Right lobe of liver (tissue), 6 donors: ENCODE measurements at regions not wholly inside any gene's neighbourhood (a gene's known extent, or its start where the extent isn't known, plus 50 kb on each side); places are given as distances from the start of the nearest gene placed in this dataset.

ENCODE experiments used
- ATAC-seq, 4 donors: fragments of 200-7000 bp; cut with Tn5 transposase; one replicate each; pipeline ENCODE4 v1.9.1; 2020; ENCODE audit warnings: mild to moderate bottlenecking in 4 of 4, moderate library complexity in 4 of 4
- DNase-seq, 3 donors: peaks; one replicate each; pipeline ENCODE4 v3.0.0-alpha.2; 2020
- H3K27ac ChIP-seq, 3 donors: fragments of 200-600 bp; one replicate each; pipeline ENCODE4 v1.8.0; 2022
- H3K27me3 ChIP-seq, 2 donors: fragments of 200-600 bp; one replicate each; pipeline ENCODE4 v1.8.0; 2022
- H3K36me3 ChIP-seq, 4 donors: fragments of 200-600 bp; sonication (generic) in 1 of 4; one replicate each; pipeline versions ENCODE4 v1.5.1 to v1.8.0; 2017 to 2022; ENCODE audit warnings: control low read depth in 1 of 4
- H3K4me1 ChIP-seq, 4 donors: fragments of 200-600 bp; sonication (generic) in 1 of 4; one replicate each; pipeline versions ENCODE4 v1.5.1 to v1.8.0; 2017 to 2022; ENCODE audit warnings: control low read depth in 1 of 4
- H3K4me3 ChIP-seq, 3 donors: fragments of 200-600 bp; one replicate each; pipeline ENCODE4 v1.8.0; 2022
- H3K9me3 ChIP-seq, 4 donors: fragments of 200-600 bp; sonication (generic) in 1 of 4; one replicate each; pipeline versions ENCODE4 v1.5.1 to v1.8.0; 2017 to 2022; ENCODE audit warnings: control low read depth in 1 of 4
- CTCF ChIP-seq, 4 donors: fragments of 200-600 bp in 3 of 4; fragments of 450-650 bp in 1 of 4; IDR thresholded peaks; one replicate each; pipeline versions ENCODE4 v1.5.1 to v1.8.0; 2016 to 2022; ENCODE audit warnings: antibody characterized with exemption in 4 of 4, mild to moderate bottlenecking in 2 of 4
- POLR2A ChIP-seq: fragments of 450-650 bp; IDR thresholded peaks from one replicate; pipeline ENCODE4 v1.6.1; 2017; ENCODE audit warnings: antibody characterized with exemption, mild to moderate bottlenecking
- WGBS: methylation state at CpG from one replicate; pipeline ENCODE4 v1.1.6; 2018; ENCODE audit warnings: low coverage, low lambda C conversion rate; ENCODE audit not compliant: insufficient coverage; ENCODE audit errors: missing lambda C conversion rate; 5-methylcytosine and 5-hydroxymethylcytosine counted together
- intact Hi-C, 2 donors: fragments of 100-400 bp; cut with DNase I; formaldehyde crosslinking; loops; one replicate each; pipeline versions ENCODE4 v1.11.2 to v1.14.1; 2022
- donor health status: DM: no; HTN: yes; CAD: no.
- donor health status: DM: no; HTN: no; CAD: no.
- donor health status: DM: no; HTN: no; CAD: no.
- donor health status: DM: no; HTN: yes; CAD: no.
- donor health status: DM: no; HTN: yes; CAD: no.

GRCh38 chr4:96558466-96558865, 718.6 kb downstream of the PDHA2 start:
- H3K27ac ChIP-seq = no peak overlapping the region
- ATAC-seq (no peak), DNase-seq (no peak)
- no peak for TF ChIP-seq POLR2A
- no peak for TF ChIP-seq CTCF (IDR thresholded peaks at IDR 0.05)
- H3K36me3 ChIP-seq = no peaks in the 10 kb centered on the region
- H3K4me3 ChIP-seq = no peak overlapping the region
- WGBS = 72% methylated on average over 2 of the region's 2 CpGs
- intact Hi-C loops = no loop called here
- no peaks in the 10 kb centered on the region for H3K27me3 ChIP-seq
- no peaks in the 10 kb centered on the region for H3K9me3 ChIP-seq
- H3K4me1 ChIP-seq = no peaks in the 10 kb centered on the region

- ATAC-seq (no peak), DNase-seq (no peak)
- Histone ChIP-seq H3K27ac (no peak overlapping the region), H3K4me1 (no peaks in the 10 kb centered on the region), H3K27me3 (no peaks in the 10 kb centered on the region), H3K4me3 (no peak overlapping the region), H3K36me3 (no peaks in the 10 kb centered on the region), H3K9me3 (no peaks in the 10 kb centered on the region)
- intact Hi-C loops = no loop called here
- WGBS = 83% methylated on average over 2 of the region's 2 CpGs
- TF ChIP-seq CTCF (IDR thresholded peaks at IDR 0.05) = no peak
- no peak for TF ChIP-seq POLR2A
Observed at GRCh38 chr4:96566755-96567154, 726.9 kb downstream of the PDHA2 start.

GRCh38 chr4:96585304-96585703, 745.4 kb downstream of the PDHA2 start:
- DNase-seq = no peak
- WGBS = 26% methylated on average over 2 of the region's 2 CpGs
- H3K9me3 ChIP-seq = no peaks in the 10 kb centered on the region
- no peaks in the 10 kb centered on the region for H3K4me1 ChIP-seq
- no peaks in the 10 kb centered on the region for H3K27me3 ChIP-seq
- H3K4me3 ChIP-seq = no peak overlapping the region
- intact Hi-C loops = no loop called here
- ATAC-seq = no peak
- H3K36me3 ChIP-seq = no peaks in the 10 kb centered on the region
- H3K27ac ChIP-seq = no peak overlapping the region
- no peak for TF ChIP-seq POLR2A
- TF ChIP-seq CTCF (IDR thresholded peaks at IDR 0.05) = no peak

GRCh38 chr4:96593422-96593821, 753.5 kb downstream of the PDHA2 start:
- no peaks in the 10 kb centered on the region for H3K9me3 ChIP-seq
- no peak overlapping the region for H3K4me3 ChIP-seq
- H3K27ac ChIP-seq = no peak overlapping the region
- no peaks in the 10 kb centered on the region for H3K4me1 ChIP-seq
- no peak for DNase-seq
- no peaks in the 10 kb centered on the region for H3K36me3 ChIP-seq
- no CpG with 5 or more reads among the region's 2 CpGs for WGBS
- H3K27me3 ChIP-seq = no peaks in the 10 kb centered on the region
- intact Hi-C loops = no loop called here
- TF ChIP-seq POLR2A = no peak
- no peak for TF ChIP-seq CTCF (IDR thresholded peaks at IDR 0.05)
- ATAC-seq = no peak

GRCh38 chr4:96598465-96598864, 758.6 kb downstream of the PDHA2 start:
- no peak overlapping the region for H3K27ac ChIP-seq
- 24% methylated on average over 5 of the region's 6 CpGs for WGBS
- TF ChIP-seq CTCF (IDR thresholded peaks at IDR 0.05) (no peak), POLR2A (no peak)
- no peaks in the 10 kb centered on the region for H3K36me3 ChIP-seq
- no peak for DNase-seq
- H3K4me3 ChIP-seq = no peak overlapping the region
- ATAC-seq = no peak
- no peaks in the 10 kb centered on the region for H3K4me1 ChIP-seq
- no peaks in the 10 kb centered on the region for H3K9me3 ChIP-seq
- H3K27me3 ChIP-seq = no peaks in the 10 kb centered on the region
- intact Hi-C loops = no loop called here
